CD4-positive, alpha-beta T cell treated with Interleukin-4 for 4 hours (primary cell): ENCODE measurements at regions not wholly inside any gene's neighbourhood (a gene's known extent, or its start where the extent isn't known, plus 50 kb on each side); places are given as distances from the start of the nearest gene placed in this dataset.

Experiments
- DNase-seq: peaks from one replicate; pipeline ENCODE4 v3.0.0-alpha.2; 2020

DNA sequence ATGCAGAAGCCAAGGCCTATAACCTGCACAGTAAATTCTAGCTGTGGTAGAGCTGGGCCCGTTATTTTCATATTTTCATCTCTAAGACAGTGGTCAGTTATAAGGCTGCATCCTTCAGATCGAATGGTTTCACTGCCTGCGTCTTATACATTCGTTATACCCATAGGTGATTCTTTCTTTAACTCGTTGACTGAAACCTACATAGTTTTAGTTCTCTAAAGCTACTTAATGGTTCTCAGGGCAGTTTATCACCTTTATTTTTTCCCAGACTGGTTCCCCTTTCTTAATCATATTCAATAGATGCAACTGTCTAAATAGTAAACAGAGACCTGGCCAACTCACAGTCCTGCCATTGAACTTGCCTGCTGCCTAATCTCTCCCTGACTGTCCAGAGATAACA, 615.3 kb upstream of the SLITRK1 start:
- DNase-seq: no peak

DNA sequence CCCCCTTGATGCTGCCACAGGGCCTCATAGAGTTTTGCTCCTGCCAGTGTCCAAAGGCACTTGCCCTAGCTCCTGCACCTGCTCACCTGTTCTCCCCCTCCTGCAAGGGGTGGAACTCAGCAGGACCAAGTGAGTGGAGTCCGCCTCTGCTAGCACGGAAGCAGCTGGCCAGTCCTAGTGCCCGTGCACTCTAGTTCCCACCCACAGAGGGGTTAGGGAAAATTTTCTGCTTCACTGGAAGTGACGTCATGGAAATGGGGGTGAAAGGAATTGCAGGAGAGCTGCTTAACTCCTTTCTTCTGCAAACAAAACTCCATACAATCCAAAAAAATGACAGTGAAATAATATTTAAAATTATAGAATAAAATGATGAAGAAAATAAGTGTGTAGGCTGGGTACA, 609.7 kb upstream of the SLITRK1 start:
- no peak for DNase-seq

DNA sequence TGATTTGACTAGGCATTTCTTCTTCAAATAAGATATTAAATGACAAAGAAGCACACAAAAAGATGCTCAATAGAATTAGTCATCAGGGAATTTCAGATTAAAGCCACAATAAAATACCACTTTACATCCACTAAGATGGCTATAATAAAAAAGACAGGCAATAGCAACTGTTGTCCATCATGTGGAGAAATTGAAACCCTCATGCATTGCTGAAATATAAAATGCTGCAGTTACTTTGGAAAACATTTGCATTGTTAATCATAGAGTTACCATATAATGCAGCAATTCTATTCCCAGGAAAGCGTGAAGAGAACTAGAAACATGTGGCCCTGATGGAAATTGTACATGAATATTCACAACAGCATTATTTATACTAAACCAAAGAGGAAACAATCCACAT, 605.5 kb upstream of the SLITRK1 start:
- DNase-seq: no peak

DNA sequence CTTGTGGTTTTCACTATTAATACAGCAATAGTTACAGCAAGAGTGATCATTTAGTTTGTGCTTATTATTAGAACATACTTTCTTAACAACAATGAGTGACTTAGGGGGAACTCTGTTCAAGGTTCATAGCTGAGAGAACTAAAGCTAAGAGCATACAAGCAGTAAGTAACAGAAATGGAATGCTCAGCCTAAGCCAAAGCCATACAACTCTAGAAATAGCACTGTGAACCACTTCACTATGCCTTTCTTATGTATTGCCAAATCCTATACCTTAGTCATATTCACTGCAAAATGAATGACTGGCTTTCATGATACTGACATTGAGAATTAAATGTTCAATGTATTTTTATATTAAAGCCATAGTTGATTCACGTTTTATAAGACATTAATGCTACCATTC, 599.7 kb upstream of the SLITRK1 start:
- no peak for DNase-seq

DNA sequence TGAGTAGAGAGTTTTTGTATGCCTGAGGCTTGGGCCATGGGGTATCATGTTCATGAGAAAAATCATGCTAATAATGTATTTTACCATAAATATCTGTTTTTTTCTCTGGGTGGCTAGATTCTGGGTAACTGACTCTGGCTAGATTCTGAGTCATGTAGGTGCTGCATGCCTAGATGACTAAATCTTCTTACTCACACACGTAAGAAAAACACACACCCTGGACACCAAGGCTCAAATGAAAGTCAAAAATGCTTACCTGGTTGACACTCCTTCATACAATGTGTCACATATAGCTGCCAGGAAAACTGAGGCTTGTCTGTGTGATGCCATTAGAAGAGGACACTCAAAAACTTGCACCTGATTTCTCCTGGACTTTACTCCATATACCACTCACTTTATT, 597.4 kb upstream of the SLITRK1 start:
- no peak for DNase-seq

- no peak for DNase-seq
These were observed 588.3 kb upstream of the SLITRK1 start for GRCh38 chr13:84470528-84470927.

DNA sequence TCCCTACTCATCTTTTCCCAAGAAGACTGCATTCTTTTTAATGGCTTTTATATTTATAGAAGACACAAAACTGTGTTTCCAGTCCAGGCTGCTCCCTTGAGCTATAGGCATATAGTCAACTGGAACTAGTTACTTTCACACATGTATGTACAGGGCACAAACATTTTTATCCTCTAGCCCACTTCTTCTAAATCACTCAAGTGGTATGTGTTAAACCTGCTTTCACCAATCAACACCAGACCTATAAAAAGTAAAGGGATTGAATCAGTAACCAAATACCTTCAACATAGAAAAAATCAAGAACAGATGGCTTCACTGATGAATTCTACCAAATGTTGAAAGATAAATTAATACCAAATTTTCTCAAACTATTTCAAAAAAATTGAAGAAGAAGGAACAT, 584.2 kb upstream of the SLITRK1 start:
- DNase-seq: no peak

GRCh38 chr13:84460989-84461388, 578.7 kb upstream of the SLITRK1 start:
- DNase-seq: no peak

DNA sequence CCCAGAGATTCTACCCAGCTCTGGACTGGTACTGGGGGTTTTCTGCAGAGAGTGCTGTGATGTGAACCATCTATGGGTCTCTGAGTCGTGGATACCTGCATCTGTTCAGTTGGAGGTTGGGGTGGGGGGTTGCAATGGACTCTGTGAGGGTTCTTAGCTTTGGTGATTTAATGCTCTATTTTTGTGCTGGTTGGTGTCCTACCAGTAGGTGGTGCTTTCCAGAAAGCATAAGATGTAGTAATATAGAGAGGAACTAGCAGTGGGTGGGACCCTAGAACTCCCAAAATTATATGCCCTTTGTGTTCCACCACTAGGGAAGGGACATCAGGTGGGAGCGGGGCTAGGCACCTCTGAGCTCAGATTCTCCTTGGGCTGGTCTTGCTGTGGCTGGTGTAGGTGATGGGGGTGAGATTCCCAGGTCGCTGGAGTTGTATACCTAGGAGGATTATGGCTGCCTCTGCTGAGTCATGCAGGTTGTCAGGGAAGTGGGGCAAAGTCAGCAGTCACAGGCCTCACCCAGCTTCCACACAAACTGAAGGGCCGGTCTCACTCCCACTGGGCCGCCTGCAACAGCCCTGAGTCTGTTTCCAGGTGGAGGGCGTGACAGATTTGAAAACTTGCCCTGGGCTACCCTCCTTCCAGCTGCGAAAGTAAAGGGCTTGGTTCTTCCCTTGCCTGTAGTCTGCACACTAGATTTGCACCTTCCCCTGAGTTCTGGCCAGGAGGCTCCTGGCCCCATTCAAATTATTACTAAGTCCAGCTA, 573.0 kb upstream of the SLITRK1 start:
- DNase-seq: no peak

DNA sequence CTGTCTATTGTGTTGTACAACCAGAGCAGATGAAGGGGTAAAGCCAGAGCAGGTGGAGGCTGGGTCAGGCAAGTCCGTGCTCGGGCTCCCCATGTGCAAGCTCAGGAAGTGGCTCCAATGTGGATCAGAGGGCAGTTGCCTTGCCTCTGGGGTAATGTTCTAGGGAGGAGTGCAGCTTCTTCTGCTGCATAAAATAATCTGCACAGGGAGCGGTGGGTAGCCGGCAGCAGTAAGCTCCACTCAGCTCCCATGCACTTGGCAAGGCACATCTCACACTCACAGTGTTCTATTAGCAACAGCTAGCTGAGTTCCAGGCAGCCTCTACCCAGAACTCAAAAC, 565.3 kb upstream of the SLITRK1 start:
- DNase-seq: no peak

GRCh38 chr13:84446972-84447639, 564.8 kb upstream of the SLITRK1 start:
- DNase-seq: no peak

DNA sequence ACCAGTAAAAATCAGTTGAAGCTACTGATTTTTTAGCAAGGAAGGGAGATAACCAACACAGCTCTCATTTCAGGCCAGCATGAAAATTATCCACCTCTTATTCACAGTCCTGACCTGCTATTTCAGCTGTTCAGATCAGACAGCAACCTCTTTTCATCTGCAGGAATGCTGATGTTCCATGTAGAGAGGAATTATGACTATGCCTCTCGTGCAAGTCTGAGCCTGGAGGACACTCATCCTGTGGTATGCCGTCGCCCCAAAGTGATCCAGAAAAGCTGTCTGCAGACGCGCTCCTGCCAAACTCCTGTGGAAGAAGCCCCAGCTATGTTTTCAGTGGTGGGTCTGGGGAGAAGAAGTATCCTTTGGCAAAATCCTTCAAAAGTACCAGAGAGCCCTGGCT, 563.5 kb upstream of the SLITRK1 start:
- DNase-seq: no peak

DNA sequence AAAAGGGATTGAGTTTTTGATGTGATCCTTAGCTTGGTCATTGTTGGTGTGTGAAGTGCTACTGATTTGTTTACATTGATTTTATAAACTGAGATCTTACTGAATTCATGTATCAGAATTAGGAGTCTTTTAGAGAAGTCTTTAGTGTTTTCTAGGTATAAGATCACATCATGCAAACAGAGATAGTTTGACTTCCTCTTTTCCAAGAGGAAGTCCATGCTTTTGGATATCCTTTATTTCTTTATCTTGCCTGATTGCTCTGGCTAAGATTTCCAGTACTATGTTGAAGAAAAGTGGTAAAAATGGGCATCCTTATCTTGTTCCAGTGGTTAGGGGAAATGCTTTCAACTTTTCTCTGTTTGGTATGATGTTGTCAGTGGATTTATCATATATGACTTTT, 561.2 kb upstream of the SLITRK1 start:
- no peak for DNase-seq

GRCh38 chr13:84439108-84439507, 556.8 kb upstream of the SLITRK1 start:
- no peak for DNase-seq

- DNase-seq: no peak
These were observed 550.8 kb upstream of the SLITRK1 start for GRCh38 chr13:84433024-84433423.

DNA sequence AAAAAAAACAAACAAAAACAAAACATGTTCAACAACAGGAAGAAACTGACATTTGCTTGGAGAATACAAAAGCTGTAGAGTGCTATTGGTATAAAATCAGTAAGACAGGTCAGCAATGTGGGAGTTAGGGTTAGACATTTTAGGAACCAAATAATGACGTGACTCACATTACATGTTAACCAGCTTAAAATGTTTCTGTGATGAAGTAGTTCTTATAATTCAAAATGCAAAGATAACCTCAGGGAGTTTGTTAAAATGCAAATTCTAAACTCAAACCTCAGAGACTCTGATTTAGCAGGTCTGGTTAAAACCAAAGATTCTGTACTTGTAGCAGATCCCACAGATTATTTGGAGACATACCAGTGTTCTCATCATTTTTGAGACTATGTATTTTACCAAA, 549.4 kb upstream of the SLITRK1 start:
- DNase-seq: no peak

- no peak for DNase-seq
These were observed 548.2 kb upstream of the SLITRK1 start for GRCh38 chr13:84430446-84430845.

DNA sequence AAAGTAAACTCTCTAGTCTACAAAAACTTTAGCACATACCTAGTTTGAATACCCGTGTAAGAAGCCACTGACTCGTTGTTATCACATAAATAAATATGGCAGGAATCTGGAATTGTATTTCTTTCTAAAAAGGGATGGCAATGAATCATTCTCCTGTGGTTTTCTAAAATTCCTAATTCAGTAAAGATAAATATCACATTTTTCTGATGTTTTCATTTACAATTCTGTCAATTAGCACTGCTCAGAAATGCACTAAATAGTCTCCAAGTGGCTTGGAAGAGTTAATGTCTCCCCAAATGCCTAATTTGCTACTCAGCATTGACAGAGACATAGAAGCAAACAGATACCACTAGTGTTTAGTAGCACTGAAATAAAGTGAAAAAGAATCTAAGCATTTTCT, 547.7 kb upstream of the SLITRK1 start:
- no peak for DNase-seq

DNA sequence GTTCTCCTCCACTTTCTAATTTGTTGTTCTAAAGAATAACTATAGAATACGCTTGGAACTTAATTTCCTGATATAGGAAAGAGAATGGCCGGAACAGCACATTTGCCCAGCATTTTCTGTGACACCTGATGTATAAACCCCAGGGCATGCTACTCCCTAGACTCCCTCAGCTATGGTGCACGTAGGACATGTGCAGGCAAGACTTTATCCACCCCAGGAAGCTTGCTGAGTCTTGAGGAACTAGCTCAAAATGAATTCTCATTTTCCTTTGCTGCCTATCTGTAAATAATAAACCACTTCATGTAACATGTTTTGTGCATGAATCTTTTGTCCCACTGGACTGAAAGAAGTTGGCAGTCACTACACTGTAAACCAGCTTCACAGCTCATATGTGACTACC, 535.8 kb upstream of the SLITRK1 start:
- no peak for DNase-seq

DNA sequence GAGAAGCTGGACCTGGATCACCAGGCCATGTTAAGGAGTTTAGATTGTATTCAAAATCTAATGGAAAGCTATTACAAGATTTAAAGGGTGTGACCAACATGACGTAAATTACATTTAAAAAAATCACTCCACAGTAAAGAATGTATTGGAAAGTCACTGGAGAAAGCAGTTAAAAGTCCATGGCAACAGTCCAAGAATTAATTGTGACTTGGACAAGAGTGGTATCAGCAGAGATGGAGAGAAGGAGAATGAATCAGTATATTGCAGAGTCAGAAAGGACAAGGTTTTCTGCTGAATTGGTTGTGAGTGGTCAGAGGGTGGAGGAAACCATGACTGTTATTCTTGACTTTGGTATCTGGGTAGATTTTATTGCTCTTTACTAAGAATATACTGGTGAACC, 535.1 kb upstream of the SLITRK1 start:
- no peak for DNase-seq

DNA sequence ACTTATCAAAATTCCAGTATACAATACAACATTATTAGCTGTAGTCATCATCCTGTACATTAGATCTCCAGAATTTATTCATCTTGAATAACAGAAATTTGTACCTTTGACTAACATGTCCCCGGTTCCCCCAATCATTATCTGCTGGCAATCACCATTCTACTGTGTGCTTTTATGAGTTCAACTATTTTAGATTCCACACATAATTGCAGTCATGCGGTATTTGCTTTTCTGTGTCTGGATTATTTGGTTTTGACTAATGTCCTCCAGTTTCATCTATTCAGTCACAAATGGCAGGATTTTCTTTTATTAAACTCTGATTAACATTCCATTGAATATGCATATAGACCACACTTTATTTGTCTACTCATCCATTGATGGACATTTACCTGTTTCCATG, 530.7 kb upstream of the SLITRK1 start:
- no peak for DNase-seq

DNA sequence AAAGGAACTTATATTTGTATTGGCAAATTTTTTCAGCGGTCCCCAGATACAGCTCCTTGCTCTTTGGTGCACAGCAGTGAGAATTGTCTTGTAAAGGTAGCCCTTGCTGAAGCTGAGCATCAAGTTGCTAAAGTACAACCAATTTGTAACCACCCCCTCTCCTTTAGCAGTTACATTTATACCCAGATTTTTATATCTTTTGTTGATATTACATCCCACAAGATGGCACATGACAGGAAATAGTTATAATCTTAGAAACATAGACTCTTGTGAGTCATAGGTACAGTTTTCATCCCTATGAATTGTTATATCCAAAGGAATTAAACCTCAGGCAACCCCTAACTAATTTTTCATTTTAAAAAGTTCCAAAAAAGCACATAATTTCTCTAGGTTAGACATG, 523.0 kb upstream of the SLITRK1 start:
- no peak for DNase-seq

DNA sequence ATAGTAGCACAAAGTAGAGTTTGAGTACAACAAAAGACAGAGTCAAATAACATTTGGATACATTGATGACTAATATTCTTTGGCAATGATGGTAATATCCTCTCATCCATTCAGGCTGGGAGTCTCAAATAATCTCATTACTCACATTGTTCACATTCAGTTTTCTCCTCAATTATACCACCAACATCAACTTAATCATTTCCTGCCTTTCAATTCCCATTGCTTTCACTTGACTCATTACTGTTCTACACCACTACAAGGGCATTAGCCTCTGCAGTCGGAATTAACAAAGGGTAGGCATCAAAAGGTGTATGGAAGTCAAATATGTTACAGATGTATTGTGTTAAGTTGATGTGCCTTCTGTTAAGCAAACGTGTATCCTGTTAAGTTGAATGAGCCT, 518.4 kb upstream of the SLITRK1 start:
- DNase-seq: no peak

GRCh38 chr13:84399320-84400085, 517.2 kb upstream of the SLITRK1 start:
- no peak for DNase-seq
